HCT116 (cell line): ENCODE measurements at regions not wholly inside any gene's neighbourhood (a gene's known extent, or its start where the extent isn't known, plus 50 kb on each side); places are given as distances from the start of the nearest gene placed in this dataset.

Experiments used
- ATAC-seq: fragments of 200-7000 bp; cut with Tn5 transposase; 2 replicates; pipeline ENCODE4 v1.9.1; 2020; ENCODE audit warnings: mild to moderate bottlenecking, moderate library complexity
- BruUV-seq: library from RNA; stranded (reverse); fragments of 400-500 nt; replicated peaks from 2 replicates; lab custom pipeline; 2021; lab: Mats Ljungman, UMichigan
- CTCF ChIA-PET: fragments of 300-600 bp; sonication (Branson Sonifier 250); formaldehyde crosslinking; loops from one replicate; lab custom pipeline; 2021; ENCODE audit warnings: antibody characterized with exemption; lab: Charles Lee
- POLR2A ChIA-PET: fragments of 300-600, 350-600 bp; sonication (Branson Sonifier 250); formaldehyde crosslinking; loops from one replicate; lab custom pipeline; 2021; ENCODE audit warnings: antibody characterized with exemption; lab: Charles Lee
- RAD21 ChIA-PET, 2 experiments: fragments of 300-600 bp; sonication (Branson Sonifier 250); formaldehyde crosslinking; loops; one replicate each; lab custom pipeline; 2023; ENCODE audit warnings: low total read pairs in 2 of 2; ENCODE audit not compliant: uncharacterized antibody in 2 of 2, unreplicated experiment in 2 of 2, low non-redundant PET in 1 of 2; lab: Charles Lee
- DNase-seq: peaks from one replicate; pipeline ENCODE4 v3.0.0-alpha.2; 2010; ENCODE audit warnings: low read depth, low spot score
- H2AFZ ChIP-seq: fragments of 200-600 bp; shearing (Covaris generic), sonication (generic); 2 replicates; pipeline ENCODE4 v1.6.1; 2017; ENCODE audit warnings: low read depth, mixed run types, mixed read lengths, antibody characterized with exemption, low read length; ENCODE audit not compliant: poor library complexity, severe bottlenecking
- H3K27ac ChIP-seq: 2 replicates; pipeline ENCODE4 v1.5.1; 2012; ENCODE audit warnings: low read depth, low read length
- H3K27me3 ChIP-seq: fragments of 200-600 bp; sonication (generic); 2 replicates; pipeline ENCODE4 v1.6.1; 2016; ENCODE audit warnings: mixed run types, low read length, mixed read lengths; ENCODE audit not compliant: insufficient read depth
- H3K36me3 ChIP-seq, 2 experiments: fragments of 200-500 bp in 1 of 2; fragments of 200-600 bp in 1 of 2; sonication (Bioruptor generic) in 1 of 2; sonication (generic) in 1 of 2; 2 replicates each; pipeline versions ENCODE4 v1.5.1 to v1.6.1; 2014 to 2016; ENCODE audit warnings: low read length in 2 of 2, inconsistent platforms in 1 of 2, mixed read lengths in 1 of 2, mixed run types in 1 of 2; ENCODE audit not compliant: insufficient read depth in 2 of 2, control insufficient read depth in 1 of 2
- H3K4me1 ChIP-seq, 2 experiments: fragments of 200-600 bp in 1 of 2; sonication (generic) in 1 of 2; 2 replicates each; pipeline versions ENCODE4 v1.5.1 to v1.6.1; 2012 to 2017; ENCODE audit warnings: low read length in 2 of 2, inconsistent platforms in 1 of 2, mild to moderate bottlenecking in 1 of 2, mixed read lengths in 1 of 2, mixed run types in 1 of 2, moderate library complexity in 1 of 2; ENCODE audit not compliant: insufficient read depth in 2 of 2, control insufficient read depth in 1 of 2
- H3K4me2 ChIP-seq: fragments of 200-600 bp; sonication (generic); 2 replicates; pipeline ENCODE4 v1.6.1; 2017; ENCODE audit warnings: mixed run types, low read length, mixed read lengths
- H3K4me3 ChIP-seq, 2 experiments: fragments of 200-600 bp in 1 of 2; sonication (generic) in 1 of 2; replicated peaks in 1 of 2; 2 replicates each; pipeline ENCODE4 v1.5.1; 2011 to 2016; ENCODE audit warnings: low read length in 2 of 2, control low read depth in 1 of 2, low read depth in 1 of 2, mild to moderate bottlenecking in 1 of 2, mixed read lengths in 1 of 2, mixed run types in 1 of 2
- H3K79me2 ChIP-seq: fragments of 200-600 bp; sonication (generic); 2 replicates; pipeline ENCODE4 v1.6.1; 2017; ENCODE audit warnings: mild to moderate bottlenecking, mixed run types, low read length, moderate library complexity, mixed read lengths; ENCODE audit not compliant: insufficient read depth
- H3K9ac ChIP-seq: fragments of 200-600 bp; sonication (generic); 2 replicates; pipeline ENCODE4 v1.6.1; 2016; ENCODE audit warnings: low read length, mixed read lengths
- H3K9me2 ChIP-seq: fragments of 200-600 bp; sonication (generic), shearing (Covaris generic); 2 replicates; pipeline ENCODE4 v1.6.1; 2017; ENCODE audit warnings: mixed run types, mild to moderate bottlenecking, moderate library complexity; ENCODE audit not compliant: insufficient read depth
- H3K9me3 ChIP-seq, 2 experiments: fragments of 200-500 bp in 1 of 2; fragments of 200-600 bp in 1 of 2; sonication (Bioruptor generic) in 1 of 2; sonication (generic) in 1 of 2; 2 replicates each; pipeline ENCODE4 v1.6.1; 2014 to 2017; ENCODE audit warnings: low read length in 2 of 2, mixed read lengths in 2 of 2, inconsistent platforms in 1 of 2, low read depth in 1 of 2, mild to moderate bottlenecking in 1 of 2, mixed run types in 1 of 2, moderate library complexity in 1 of 2; ENCODE audit not compliant: control insufficient read depth in 1 of 2, insufficient read depth in 1 of 2
- H4K20me1 ChIP-seq: fragments of 200-600 bp; sonication (generic), shearing (Covaris generic); 2 replicates; pipeline ENCODE4 v1.6.1; 2017; ENCODE audit warnings: mixed run types, mild to moderate bottlenecking, moderate library complexity; ENCODE audit not compliant: insufficient read depth
- CEBPB ChIP-seq: IDR thresholded peaks from 2 replicates; pipeline ENCODE4 v1.6.1; 2012; ENCODE audit warnings: low read depth
- FOSL1 ChIP-seq: IDR thresholded peaks from 2 replicates; pipeline ENCODE4 v1.6.1; 2012; ENCODE audit warnings: low read depth
- POLR2A ChIP-seq: IDR thresholded peaks from 2 replicates; pipeline ENCODE4 v1.7.0; 2011; ENCODE audit warnings: borderline replicate concordance; ENCODE audit not compliant: insufficient read depth, insufficient read length; ENCODE audit errors: extremely low read depth
- RAD21 ChIP-seq: IDR thresholded peaks from 2 replicates; pipeline ENCODE4 v1.6.1; 2012; ENCODE audit warnings: low read depth, mild to moderate bottlenecking
- SP1 ChIP-seq: IDR thresholded peaks from 2 replicates; pipeline ENCODE4 v1.6.1; 2012; ENCODE audit warnings: low read depth
- SRF ChIP-seq: IDR thresholded peaks from 2 replicates; pipeline ENCODE4 v1.6.1; 2012; ENCODE audit warnings: low read depth
- TCF7L2 ChIP-seq: IDR thresholded peaks from 2 replicates; pipeline ENCODE4 v1.7.0; 2011; ENCODE audit warnings: borderline replicate concordance, inconsistent platforms; ENCODE audit not compliant: insufficient read depth, insufficient read length; ENCODE audit errors: extremely low read depth
- YY1 ChIP-seq: IDR thresholded peaks from 2 replicates; pipeline ENCODE4 v1.6.1; 2011; ENCODE audit warnings: low read length, low read depth, moderate library complexity, mild to moderate bottlenecking; ENCODE audit not compliant: insufficient replicate concordance; ENCODE audit errors: extremely low read depth
- intact Hi-C: fragments of 100-400 bp; cut with micrococcal nuclease; formaldehyde crosslinking; loops from 2 replicates; pipeline ENCODE4 v1.10.0; 2022
- TF ChIP-seq, protein P1 (sequence below), 3 experiments: fragments of 200-600 bp in 1 of 3; sonication (generic) in 1 of 3; IDR thresholded peaks in 2 of 3; conservative IDR thresholded peaks in 1 of 3; 2 replicates each; pipeline ENCODE4 v1.5.1; 2012 to 2017; ENCODE audit warnings: low read depth in 2 of 3, low read length in 2 of 3, antibody characterized with exemption in 1 of 3, borderline replicate concordance in 1 of 3, control low read depth in 1 of 3, mild to moderate bottlenecking in 1 of 3, mixed read lengths in 1 of 3, mixed run types in 1 of 3, moderate library complexity in 1 of 3; ENCODE audit not compliant: insufficient read depth in 1 of 3

GRCh38 chr15:31217566-31218270, 108.9 kb upstream of the KLF13 start:
- CTCF ChIA-PET = interaction anchor here (1.7 kb wide), 1 partner anchor 271 kb away, joined by 4 read pairs; no protein-coding TSS in a partner anchor
- no peaks in the 10 kb centered on the region for H3K27me3 ChIP-seq
- DNase-seq (no peak), ATAC-seq (no peak)
- H2AFZ ChIP-seq = no peak overlapping the region
- TF ChIP-seq SP1 = no peak
- TF ChIP-seq TCF7L2 = no peak
- TF ChIP-seq POLR2A = no peak
- no peak for TF ChIP-seq CEBPB
- no peak for TF ChIP-seq SRF
- no peak for TF ChIP-seq FOSL1
- no peak for TF ChIP-seq RAD21
- no peak for TF ChIP-seq YY1
- TF ChIP-seq, protein P1, sequence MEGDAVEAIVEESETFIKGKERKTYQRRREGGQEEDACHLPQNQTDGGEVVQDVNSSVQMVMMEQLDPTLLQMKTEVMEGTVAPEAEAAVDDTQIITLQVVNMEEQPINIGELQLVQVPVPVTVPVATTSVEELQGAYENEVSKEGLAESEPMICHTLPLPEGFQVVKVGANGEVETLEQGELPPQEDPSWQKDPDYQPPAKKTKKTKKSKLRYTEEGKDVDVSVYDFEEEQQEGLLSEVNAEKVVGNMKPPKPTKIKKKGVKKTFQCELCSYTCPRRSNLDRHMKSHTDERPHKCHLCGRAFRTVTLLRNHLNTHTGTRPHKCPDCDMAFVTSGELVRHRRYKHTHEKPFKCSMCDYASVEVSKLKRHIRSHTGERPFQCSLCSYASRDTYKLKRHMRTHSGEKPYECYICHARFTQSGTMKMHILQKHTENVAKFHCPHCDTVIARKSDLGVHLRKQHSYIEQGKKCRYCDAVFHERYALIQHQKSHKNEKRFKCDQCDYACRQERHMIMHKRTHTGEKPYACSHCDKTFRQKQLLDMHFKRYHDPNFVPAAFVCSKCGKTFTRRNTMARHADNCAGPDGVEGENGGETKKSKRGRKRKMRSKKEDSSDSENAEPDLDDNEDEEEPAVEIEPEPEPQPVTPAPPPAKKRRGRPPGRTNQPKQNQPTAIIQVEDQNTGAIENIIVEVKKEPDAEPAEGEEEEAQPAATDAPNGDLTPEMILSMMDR (IDR thresholded peaks at IDR 0.05 in 2 of 3, conservative IDR thresholded peaks at IDR 0.05 in 1 of 3; ENCODE audit: borderline replicate concordance in 1 of 3, insufficient read depth in 1 of 3, low read depth in 2 of 3, low read length in 2 of 3) = no peak
- H3K9me3 ChIP-seq = no peaks in the 10 kb centered on the region
- H3K79me2 ChIP-seq = no peaks in the 10 kb centered on the region
- no peaks in the 10 kb centered on the region for H3K36me3 ChIP-seq
- H3K9me2 ChIP-seq = no peaks in the 10 kb centered on the region
- no peak overlapping the region for H3K4me2 ChIP-seq
- POLR2A ChIA-PET = no interaction called here
- RAD21 ChIA-PET = no interaction called here
- peaks cover 9 to 24% of the 10 kb centered on the region in 2 experiments; a peak in 3 of 4 replicates for H3K4me1 ChIP-seq
- no TSS peak for BruUV-seq
- H4K20me1 ChIP-seq = no peaks in the 10 kb centered on the region
- no peak overlapping the region for H3K27ac ChIP-seq
- no peak overlapping the region for H3K9ac ChIP-seq
- H3K4me3 ChIP-seq = no peak overlapping the region
- intact Hi-C loops = loop anchor here (10.0 kb wide), 1 partner anchor 217 kb away; no protein-coding TSS in a partner anchor
